ENCODE measurements at regions not wholly inside any gene's neighbourhood (a gene's known extent, or its start where the extent isn't known, plus 50 kb on each side); places are given as distances from the start of the nearest gene placed in this dataset.

- Histone ChIP-seq H3K36me3 (ENCODE audit: control insufficient read depth, insufficient read depth, low read length) (no peaks in the 10 kb centered on the region), H3K4me1 (ENCODE audit: control insufficient read depth, insufficient read depth, low read length) (peaks cover 24% of the 10 kb centered on the region), H3K9me3 (ENCODE audit: control insufficient read depth, insufficient read depth, low read length) (peaks cover 5% of the 10 kb centered on the region), H3K4me3 (ENCODE audit: low read length) (no peak overlapping the region), H3K27ac (ENCODE audit: low read length) (no peak overlapping the region), H3K27me3 (ENCODE audit: control insufficient read depth, insufficient read depth, low read length) (peaks cover 66% of the 10 kb centered on the region)
- intact Hi-C loops (cut with micrococcal nuclease): loop anchor here (1.0 to 5.0 kb wide), 7 partner anchors 33 to 833 kb away; no protein-coding TSS in a partner anchor
- peak overlapping the region; percentile 60 to 67 for H3K27ac Mint-ChIP-seq
- TF ChIP-seq CTCF (IDR thresholded peaks at IDR 0.05): no peak
- H3K36me3 Mint-ChIP-seq: no peaks in the 10 kb centered on the region
- 30% methylated on average over 11 of the region's 13 CpGs for WGBS (ENCODE audit: insufficient coverage)
- peak overlapping the region; percentile 55 for H3K4me3 Mint-ChIP-seq
- H3K4me1 Mint-ChIP-seq: peaks cover 9 to 11% of the 10 kb centered on the region in 2 donors
- ATAC-seq (peak; percentile 91 to 96 (median 94)), DNase-seq (peak; percentile 80 to 87)
- peaks cover 32% of the 10 kb centered on the region in 2 donors for H3K27me3 Mint-ChIP-seq (ENCODE audit: low read depth in 2 of 2)
- no peaks in the 10 kb centered on the region for H3K9me3 Mint-ChIP-seq
Measured at GRCh38 chr15:70299931-70300869, 202.5 kb upstream of the TLE3 start.

GRCh38 chr15:70297465-70298058 lies 199.8 kb upstream of the TLE3 start:
- no peaks in the 10 kb centered on the region for H3K9me3 ChIP-seq (ENCODE audit: control insufficient read depth, insufficient read depth, low read length)
- no peak overlapping the region for H3K4me3 Mint-ChIP-seq
- H3K36me3 ChIP-seq (ENCODE audit: control insufficient read depth, insufficient read depth, low read length): no peaks in the 10 kb centered on the region
- DNase-seq: no peak
- no peak for TF ChIP-seq CTCF (IDR thresholded peaks at IDR 0.05)
- no peak overlapping the region for H3K4me3 ChIP-seq (ENCODE audit: low read length)
- H3K36me3 Mint-ChIP-seq: no peaks in the 10 kb centered on the region
- no peak overlapping the region for H3K27ac ChIP-seq (ENCODE audit: low read length)
- peaks cover 24% of the 10 kb centered on the region for H3K4me1 ChIP-seq (ENCODE audit: control insufficient read depth, insufficient read depth, low read length)
- ATAC-seq: no peak
- peaks cover 37 to 54% of the 10 kb centered on the region in 2 donors for H3K27me3 Mint-ChIP-seq (ENCODE audit: low read depth in 2 of 2)
- peaks cover 9 to 11% of the 10 kb centered on the region in 2 donors for H3K4me1 Mint-ChIP-seq
- intact Hi-C loops (cut with micrococcal nuclease): no loop called here
- peaks cover 47% of the 10 kb centered on the region for H3K27me3 ChIP-seq (ENCODE audit: control insufficient read depth, insufficient read depth, low read length)
- H3K9me3 Mint-ChIP-seq: no peaks in the 10 kb centered on the region
- WGBS (ENCODE audit: insufficient coverage): 97% methylated on average over 4 of the region's 6 CpGs
- H3K27ac Mint-ChIP-seq: no peak overlapping the region

GRCh38 chr15:70294731-70295305 lies 197.1 kb upstream of the TLE3 start:
- H3K27me3 ChIP-seq (ENCODE audit: control insufficient read depth, insufficient read depth, low read length): peaks cover 24% of the 10 kb centered on the region
- Mint-ChIP-seq H3K27ac (no peak overlapping the region), H3K4me1 (no peaks in the 10 kb centered on the region), H3K9me3 (no peaks in the 10 kb centered on the region), H3K36me3 (no peaks in the 10 kb centered on the region), H3K4me3 (no peak overlapping the region), H3K27me3 (ENCODE audit: low read depth in 2 of 2) (peaks cover 56 to 81% of the 10 kb centered on the region in 2 donors)
- intact Hi-C loops (cut with micrococcal nuclease): no loop called here
- H3K36me3 ChIP-seq (ENCODE audit: control insufficient read depth, insufficient read depth, low read length): no peaks in the 10 kb centered on the region
- 95% methylated on average over 3 of the region's 3 CpGs for WGBS (ENCODE audit: insufficient coverage)
- no peaks in the 10 kb centered on the region for H3K9me3 ChIP-seq (ENCODE audit: control insufficient read depth, insufficient read depth, low read length)
- ATAC-seq (no peak), DNase-seq (no peak)
- TF ChIP-seq CTCF (IDR thresholded peaks at IDR 0.05): no peak
- H3K27ac ChIP-seq (ENCODE audit: low read length): no peak overlapping the region
- no peak overlapping the region for H3K4me3 ChIP-seq (ENCODE audit: low read length)
- H3K4me1 ChIP-seq (ENCODE audit: control insufficient read depth, insufficient read depth, low read length): peaks cover 2% of the 10 kb centered on the region
